ENCODE measurements at regions not wholly inside any gene's neighbourhood (a gene's known extent, or its start where the extent isn't known, plus 50 kb on each side); places are given as distances from the start of the nearest gene placed in this dataset.

DNA sequence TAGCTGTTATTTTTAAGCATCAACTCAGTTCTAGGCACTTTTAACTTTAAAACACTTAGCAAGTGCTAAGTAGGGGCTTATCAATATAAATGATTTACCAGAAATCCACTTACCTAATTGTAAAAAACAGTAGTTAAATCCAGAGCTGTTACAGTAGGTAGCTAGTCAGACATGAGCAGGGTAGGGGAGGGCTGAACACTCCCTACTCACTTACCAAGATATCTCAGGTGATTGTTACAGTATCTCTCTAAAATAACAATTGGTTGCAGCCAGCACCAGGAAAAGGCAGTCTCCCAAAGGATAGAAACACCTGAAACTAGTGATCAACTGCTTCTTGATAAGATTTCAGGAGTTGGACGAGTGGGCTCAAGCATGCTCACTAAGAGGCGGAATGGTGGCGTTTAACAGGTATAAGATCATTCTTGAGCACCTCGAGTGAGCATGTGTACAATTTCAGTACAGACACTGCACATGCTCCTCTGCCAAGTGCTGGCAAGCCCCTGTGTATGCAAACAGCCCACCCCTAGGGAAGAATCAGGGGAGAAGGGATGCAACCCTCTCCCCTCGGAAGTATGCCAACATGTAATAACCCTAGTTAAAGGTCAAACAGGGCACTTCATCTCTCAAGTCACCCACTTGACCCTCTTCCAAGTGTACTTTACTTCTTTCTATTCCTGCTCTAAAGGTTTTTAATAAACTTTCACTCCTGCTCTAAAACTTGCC lies 1113.6 kb upstream of the SEL1L start:
- TF ChIP-seq EZH2 (IDR thresholded peaks at IDR 0.05), result no peak
- no peak for TF ChIP-seq POLR2AphosphoS5 (IDR thresholded peaks at IDR 0.05; ENCODE audit: borderline replicate concordance, low read depth, low read length)
